ENCODE measurements at regions not wholly inside any gene's neighbourhood (a gene's known extent, or its start where the extent isn't known, plus 50 kb on each side); places are given as distances from the start of the nearest gene placed in this dataset.

DNA sequence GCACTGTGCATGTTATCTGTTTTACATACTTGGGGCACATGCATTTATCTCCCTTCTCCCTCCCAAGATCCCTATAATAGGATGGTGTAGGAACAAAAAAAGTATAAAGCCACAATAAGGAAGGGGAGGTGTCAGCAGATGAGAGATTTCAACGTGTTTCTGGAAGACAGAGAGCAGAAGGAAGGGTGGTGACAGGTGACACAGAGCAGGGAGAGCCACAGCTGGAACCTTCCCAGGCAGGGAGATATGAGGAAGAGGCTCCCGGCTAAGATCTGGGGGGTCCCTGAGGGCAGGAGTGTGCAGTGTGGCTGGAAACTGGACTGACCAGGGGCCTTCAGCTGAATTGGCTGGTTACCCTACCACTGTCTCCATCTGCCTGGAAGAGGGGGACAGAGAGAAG is 107.4 kb downstream of the BCOR start:
- no peak for TF ChIP-seq POLR2A (IDR thresholded peaks at IDR 0.05; ENCODE audit: low read depth, low read length)
- TF ChIP-seq POLR2AphosphoS5 (IDR thresholded peaks at IDR 0.05; ENCODE audit: low read depth, low read length) = no peak
- no peak for TF ChIP-seq TAF1 (IDR thresholded peaks at IDR 0.05; ENCODE audit: borderline replicate concordance, low read depth, low read length)
- DNase-seq (ENCODE audit: insufficient read length) (no peak), FAIRE-seq (no peak)

DNA sequence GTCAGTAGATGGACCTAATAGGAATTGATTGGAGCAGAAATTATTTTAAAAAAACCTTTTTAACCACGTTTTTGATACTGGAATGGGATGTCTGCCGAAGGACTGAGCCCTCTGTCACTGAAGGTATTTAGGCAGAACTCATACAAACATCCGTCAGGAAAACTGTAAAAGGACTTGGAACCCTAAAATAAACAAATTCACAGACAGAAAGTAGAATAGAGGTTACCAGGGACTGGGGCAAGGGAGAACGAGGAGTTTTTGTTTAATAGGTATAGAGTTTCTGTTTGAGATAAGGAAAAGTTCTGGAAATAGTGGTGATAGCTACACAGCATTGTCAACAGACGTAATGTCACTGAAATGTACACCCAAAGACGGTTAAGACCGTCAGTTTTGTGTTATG is 105.5 kb downstream of the BCOR start:
- TF ChIP-seq POLR2A (IDR thresholded peaks at IDR 0.05; ENCODE audit: low read depth, low read length) = no peak
- TF ChIP-seq TAF1 (IDR thresholded peaks at IDR 0.05; ENCODE audit: borderline replicate concordance, low read depth, low read length) = no peak
- TF ChIP-seq POLR2AphosphoS5 (IDR thresholded peaks at IDR 0.05; ENCODE audit: low read depth, low read length) = no peak

DNA sequence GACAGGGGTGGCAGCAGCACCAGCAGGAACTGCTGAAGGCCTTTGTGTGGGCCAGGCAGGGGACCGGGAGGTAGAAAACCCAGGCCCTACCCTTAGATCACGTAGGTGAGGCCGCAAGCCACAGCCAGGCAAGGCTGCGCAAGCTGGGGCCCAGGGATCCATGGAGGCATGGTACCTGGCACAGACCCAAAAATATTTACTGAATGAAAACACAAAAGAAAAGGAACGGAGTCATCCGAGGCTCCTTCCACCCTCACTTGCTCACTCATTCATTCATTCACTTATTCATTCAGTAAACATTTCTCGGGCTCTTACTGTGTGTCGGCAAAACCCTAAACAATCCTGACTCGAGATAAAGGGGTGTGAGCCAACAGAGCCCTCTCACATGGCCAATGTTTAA is 102.3 kb downstream of the BCOR start:
- FAIRE-seq (no peak), DNase-seq (ENCODE audit: insufficient read length) (no peak)
- TF ChIP-seq POLR2A (IDR thresholded peaks at IDR 0.05; ENCODE audit: low read depth, low read length) (no peak), TAF1 (IDR thresholded peaks at IDR 0.05; ENCODE audit: borderline replicate concordance, low read depth, low read length) (no peak), POLR2AphosphoS5 (IDR thresholded peaks at IDR 0.05; ENCODE audit: low read depth, low read length) (no peak)

More for the DNA sequence above, 105.5 kb downstream of the BCOR start:
- DNase-seq (ENCODE audit: insufficient read length) = no peak
- no peak for FAIRE-seq

DNA sequence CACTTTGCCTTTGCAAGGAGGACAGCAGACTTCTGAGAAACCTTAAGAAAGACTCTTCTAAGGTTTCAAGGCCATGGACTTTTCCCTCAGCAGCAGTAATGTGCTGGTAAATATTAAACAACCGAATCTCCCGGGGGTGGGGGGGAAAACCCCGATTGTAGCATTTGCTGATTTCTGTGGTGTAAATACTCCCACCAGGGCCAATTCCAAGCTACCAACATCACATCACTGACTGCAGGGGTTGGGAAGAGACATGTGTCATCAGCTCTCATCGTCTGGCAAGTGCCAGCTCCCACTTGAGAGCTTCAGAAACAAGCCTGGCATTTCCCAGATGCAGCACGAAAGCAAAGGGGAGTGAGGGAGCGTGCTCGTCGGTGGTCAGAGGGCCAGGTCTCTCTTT is 101.2 kb downstream of the BCOR start:
- no peak for DNase-seq (ENCODE audit: insufficient read length)
- FAIRE-seq = no peak
- TF ChIP-seq TAF1 (IDR thresholded peaks at IDR 0.05; ENCODE audit: borderline replicate concordance, low read depth, low read length) (no peak), POLR2A (IDR thresholded peaks at IDR 0.05; ENCODE audit: low read depth, low read length) (no peak), POLR2AphosphoS5 (IDR thresholded peaks at IDR 0.05; ENCODE audit: low read depth, low read length) (no peak)

DNA sequence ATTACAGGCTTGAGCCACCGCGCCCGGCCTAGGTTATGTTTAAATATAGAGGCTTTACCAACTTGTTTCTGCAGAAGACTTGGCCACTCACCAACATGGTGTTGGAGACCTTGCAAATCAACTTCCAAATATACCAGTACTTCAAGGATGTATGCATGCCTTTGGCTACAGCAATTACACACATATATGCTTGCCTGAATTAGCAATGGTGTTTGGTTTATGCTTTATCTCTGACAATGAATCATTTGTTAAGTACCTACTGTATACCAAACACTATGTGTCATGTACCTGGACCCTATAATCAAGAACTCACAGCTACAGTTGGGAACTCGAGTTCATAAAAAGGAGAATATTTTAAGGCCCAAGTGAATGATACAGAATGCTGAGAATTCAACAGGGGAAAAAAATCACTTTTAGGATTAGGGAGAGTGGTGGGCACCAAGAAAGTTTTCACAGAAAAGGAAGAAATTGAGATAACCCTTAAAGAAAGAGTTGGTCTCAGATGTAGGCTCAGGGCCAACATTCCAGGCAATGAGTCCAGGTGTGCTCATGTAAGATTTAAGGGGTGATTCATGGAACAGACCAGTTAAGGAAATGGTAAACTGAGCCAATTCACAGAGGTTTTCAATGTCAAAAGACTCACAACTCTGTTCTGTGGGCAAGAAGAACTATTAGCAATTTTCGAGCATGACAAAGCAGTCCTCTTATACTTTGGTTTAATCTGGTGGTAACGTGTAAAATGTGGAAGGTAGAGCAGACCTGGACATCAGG is 98.9 kb downstream of the BCOR start:
- FAIRE-seq (no peak), DNase-seq (ENCODE audit: insufficient read length) (no peak)
- TF ChIP-seq TAF1 (IDR thresholded peaks at IDR 0.05; ENCODE audit: borderline replicate concordance, low read depth, low read length) (no peak), POLR2AphosphoS5 (IDR thresholded peaks at IDR 0.05; ENCODE audit: low read depth, low read length) (no peak), POLR2A (IDR thresholded peaks at IDR 0.05; ENCODE audit: low read depth, low read length) (no peak)

All from GM12892 (cell line).